OCI-LY3 (cell line): ENCODE measurements at regions not wholly inside any gene's neighbourhood (a gene's known extent, or its start where the extent isn't known, plus 50 kb on each side); places are given as distances from the start of the nearest gene placed in this dataset.

ENCODE experiments used
- CTCF ChIP-seq: fragments of 200-600, 300-600 bp; sonication (generic); IDR thresholded peaks from 2 replicates; pipeline ENCODE4 v1.5.1; 2014; ENCODE audit warnings: antibody characterized with exemption, low read length, low read depth
- EZH2phosphoT487 ChIP-seq: fragments of 200-600 bp; shearing (Covaris generic); IDR thresholded peaks from 2 replicates; pipeline ENCODE4 v1.6.1; 2018; ENCODE audit warnings: antibody characterized with exemption, mixed run types, low read depth

- no peak for TF ChIP-seq CTCF
- no peak for TF ChIP-seq EZH2phosphoT487
Measured at GRCh38 chr10:123451618-123452245, 214.4 kb upstream of the GPR26 start.
